ENCODE measurements at regions not wholly inside any gene's neighbourhood (a gene's known extent, or its start where the extent isn't known, plus 50 kb on each side); places are given as distances from the start of the nearest gene placed in this dataset.

DNA sequence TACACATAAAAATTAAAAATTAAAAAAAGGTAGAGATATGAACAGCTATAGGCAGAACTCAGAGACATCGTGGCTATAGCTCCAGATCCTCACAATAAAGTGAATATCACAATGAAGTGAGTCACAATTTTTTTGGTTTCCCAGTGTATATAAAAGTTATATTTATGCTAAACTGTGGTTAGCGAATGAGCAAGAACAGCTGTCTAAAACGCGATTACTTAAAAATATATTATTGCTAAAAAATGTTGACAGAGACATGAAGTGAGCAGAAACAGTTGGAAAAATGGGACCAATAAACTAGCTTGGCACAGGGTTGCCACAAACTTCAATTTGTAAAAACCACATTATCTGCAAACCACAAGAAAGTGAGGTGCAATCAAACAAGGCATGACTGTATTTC lies 551.7 kb upstream of the NETO1 start (continued):
- TF ChIP-seq PAX5 (IDR thresholded peaks at IDR 0.05; ENCODE audit: borderline replicate concordance, low read depth, low read length) = no peak

GRCh38 chr18:73414598-73414997 lies 546.8 kb upstream of the NETO1 start:
- Histone ChIP-seq H3K9ac (ENCODE audit: control insufficient read depth, insufficient read depth, low read length) (no peak overlapping the region), H2AFZ (ENCODE audit: control insufficient read depth, low read depth, low read length) (no peak overlapping the region), H3K4me2 (ENCODE audit: control insufficient read depth, insufficient read depth) (no peak overlapping the region), H3K9me3 (replicated peaks; ENCODE audit: control insufficient read depth, insufficient read depth, low read length) (no peaks in the 10 kb centered on the region), H3K4me3 (no peak overlapping the region), H3K27me3 (replicated peaks in 1 of 2; ENCODE audit: control insufficient read depth in 2 of 2, insufficient read depth in 2 of 2, low read length in 1 of 2) (no peaks in the 10 kb centered on the region), H3K4me1 (ENCODE audit: control insufficient read depth, insufficient read depth, low read length) (no peaks in the 10 kb centered on the region), H3K27ac (ENCODE audit: control insufficient read depth, insufficient read depth) (no peak overlapping the region), H4K20me1 (ENCODE audit: control insufficient read depth, insufficient read depth) (no peaks in the 10 kb centered on the region), H3K79me2 (ENCODE audit: control insufficient read depth, insufficient read depth, low read length) (no peaks in the 10 kb centered on the region), H3K36me3 (ENCODE audit: control insufficient read depth in 2 of 2, insufficient read depth in 2 of 2, low read length in 1 of 2) (no peaks in the 10 kb centered on the region)
- RAD21 ChIA-PET (ENCODE audit: unreplicated experiment) = no interaction called here
- no peak for DNase-seq (ENCODE audit: low read depth, low spot score)
- in situ Hi-C loops (cut with MboI) = no loop called here
- BruUV-seq (replicated peaks) = no TSS peak
- no peak for FAIRE-seq
- SMC1A ChIA-PET (ENCODE audit: uncharacterized antibody, unreplicated experiment) = interaction anchor here (0.8 kb wide), 1 partner anchor 730 kb away, joined by 3 read pairs; no protein-coding TSS in a partner anchor
- POLR2A ChIA-PET = no interaction called here
- intact Hi-C loops (cut with micrococcal nuclease; ENCODE audit: unreplicated experiment) = no loop called here
- 22% methylated on average over 4 of the region's 4 CpGs for WGBS (ENCODE audit: insufficient coverage, insufficient replicate concordance, low lambda C conversion rate, missing lambda C conversion rate)
- CTCF ChIA-PET = no interaction called here
- no peak for ATAC-seq
- no peak for TF ChIP-seq NFYB (IDR thresholded peaks at IDR 0.05; ENCODE audit: insufficient read depth, low read depth, low read length)
- no peak for TF ChIP-seq SIN3A (IDR thresholded peaks at IDR 0.05; ENCODE audit: low read depth, low read length)
- TF ChIP-seq, protein P1, sequence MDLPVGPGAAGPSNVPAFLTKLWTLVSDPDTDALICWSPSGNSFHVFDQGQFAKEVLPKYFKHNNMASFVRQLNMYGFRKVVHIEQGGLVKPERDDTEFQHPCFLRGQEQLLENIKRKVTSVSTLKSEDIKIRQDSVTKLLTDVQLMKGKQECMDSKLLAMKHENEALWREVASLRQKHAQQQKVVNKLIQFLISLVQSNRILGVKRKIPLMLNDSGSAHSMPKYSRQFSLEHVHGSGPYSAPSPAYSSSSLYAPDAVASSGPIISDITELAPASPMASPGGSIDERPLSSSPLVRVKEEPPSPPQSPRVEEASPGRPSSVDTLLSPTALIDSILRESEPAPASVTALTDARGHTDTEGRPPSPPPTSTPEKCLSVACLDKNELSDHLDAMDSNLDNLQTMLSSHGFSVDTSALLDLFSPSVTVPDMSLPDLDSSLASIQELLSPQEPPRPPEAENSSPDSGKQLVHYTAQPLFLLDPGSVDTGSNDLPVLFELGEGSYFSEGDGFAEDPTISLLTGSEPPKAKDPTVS (IDR thresholded peaks at IDR 0.05; ENCODE audit: low read depth, low read length) = no peak
- TF ChIP-seq IKZF1 (conservative IDR thresholded peaks at IDR 0.05) = no peak
- TF ChIP-seq RB1 (IDR thresholded peaks at IDR 0.05; ENCODE audit: borderline replicate concordance) = no peak
- no peak for TF ChIP-seq PML (IDR thresholded peaks at IDR 0.05; ENCODE audit: low read length)
- TF ChIP-seq, protein P2, sequence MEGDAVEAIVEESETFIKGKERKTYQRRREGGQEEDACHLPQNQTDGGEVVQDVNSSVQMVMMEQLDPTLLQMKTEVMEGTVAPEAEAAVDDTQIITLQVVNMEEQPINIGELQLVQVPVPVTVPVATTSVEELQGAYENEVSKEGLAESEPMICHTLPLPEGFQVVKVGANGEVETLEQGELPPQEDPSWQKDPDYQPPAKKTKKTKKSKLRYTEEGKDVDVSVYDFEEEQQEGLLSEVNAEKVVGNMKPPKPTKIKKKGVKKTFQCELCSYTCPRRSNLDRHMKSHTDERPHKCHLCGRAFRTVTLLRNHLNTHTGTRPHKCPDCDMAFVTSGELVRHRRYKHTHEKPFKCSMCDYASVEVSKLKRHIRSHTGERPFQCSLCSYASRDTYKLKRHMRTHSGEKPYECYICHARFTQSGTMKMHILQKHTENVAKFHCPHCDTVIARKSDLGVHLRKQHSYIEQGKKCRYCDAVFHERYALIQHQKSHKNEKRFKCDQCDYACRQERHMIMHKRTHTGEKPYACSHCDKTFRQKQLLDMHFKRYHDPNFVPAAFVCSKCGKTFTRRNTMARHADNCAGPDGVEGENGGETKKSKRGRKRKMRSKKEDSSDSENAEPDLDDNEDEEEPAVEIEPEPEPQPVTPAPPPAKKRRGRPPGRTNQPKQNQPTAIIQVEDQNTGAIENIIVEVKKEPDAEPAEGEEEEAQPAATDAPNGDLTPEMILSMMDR (IDR thresholded peaks at IDR 0.05 in 2 of 3, conservative IDR thresholded peaks at IDR 0.05 in 1 of 3; ENCODE audit: control insufficient read depth in 2 of 3, extremely low read depth in 1 of 3, insufficient read depth in 1 of 3, low read depth in 3 of 3, low read length in 3 of 3) = no peak
- TF ChIP-seq ZNF687 (IDR thresholded peaks at IDR 0.05) = no peak
- TF ChIP-seq REST (IDR thresholded peaks at IDR 0.05; ENCODE audit: low read depth, low read length) = no peak
- no peak for TF ChIP-seq ZNF24 (IDR thresholded peaks at IDR 0.05)
- no peak for TF ChIP-seq FOXM1 (IDR thresholded peaks at IDR 0.05; ENCODE audit: low read depth, low read length)
